Fibroblast of pulmonary artery (primary cell): ENCODE measurements at regions not wholly inside any gene's neighbourhood (a gene's known extent, or its start where the extent isn't known, plus 50 kb on each side); places are given as distances from the start of the nearest gene placed in this dataset.

Experiments
- DNase-seq: peaks from one replicate; pipeline ENCODE4 v3.0.0-alpha.2; 2010; ENCODE audit warnings: low read depth
- H3K4me3 ChIP-seq: replicated peaks from 2 replicates; pipeline ENCODE4 v1.5.1; 2011; ENCODE audit warnings: low read depth, mild to moderate bottlenecking, control low read depth, low read length, moderate library complexity
- CTCF ChIP-seq: IDR thresholded peaks from 2 replicates; pipeline ENCODE4 v1.5.1; 2011; ENCODE audit warnings: mild to moderate bottlenecking, control low read depth, low read length, inconsistent platforms; ENCODE audit errors: missing control alignments

DNA sequence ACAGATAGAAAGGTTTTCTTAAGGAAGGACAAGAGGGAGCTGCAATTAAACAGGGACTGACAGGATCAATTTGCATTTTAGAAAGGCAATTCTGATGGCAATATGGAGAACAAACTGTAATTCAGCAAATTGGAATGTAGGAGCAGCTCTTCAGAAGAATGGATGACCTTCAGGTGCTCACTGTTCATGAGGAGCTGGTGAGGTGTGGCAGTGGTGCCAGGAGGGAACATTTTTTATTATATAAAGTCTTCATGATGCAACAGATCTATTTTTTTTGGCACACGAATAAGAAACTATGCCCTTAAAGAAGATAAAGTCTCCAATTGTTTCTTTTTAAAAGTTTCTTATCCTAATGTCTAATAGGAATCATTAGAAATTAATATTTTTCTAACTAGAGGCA, 151.7 kb downstream of the SLC38A4 start:
- TF ChIP-seq CTCF: no peak
- DNase-seq: no peak
- no peak overlapping the region for H3K4me3 ChIP-seq

- no peak for TF ChIP-seq CTCF
- no peak overlapping the region for H3K4me3 ChIP-seq
- no peak for DNase-seq
Observed at GRCh38 chr12:46671102-46671501, 154.7 kb downstream of the SLC38A4 start.

DNA sequence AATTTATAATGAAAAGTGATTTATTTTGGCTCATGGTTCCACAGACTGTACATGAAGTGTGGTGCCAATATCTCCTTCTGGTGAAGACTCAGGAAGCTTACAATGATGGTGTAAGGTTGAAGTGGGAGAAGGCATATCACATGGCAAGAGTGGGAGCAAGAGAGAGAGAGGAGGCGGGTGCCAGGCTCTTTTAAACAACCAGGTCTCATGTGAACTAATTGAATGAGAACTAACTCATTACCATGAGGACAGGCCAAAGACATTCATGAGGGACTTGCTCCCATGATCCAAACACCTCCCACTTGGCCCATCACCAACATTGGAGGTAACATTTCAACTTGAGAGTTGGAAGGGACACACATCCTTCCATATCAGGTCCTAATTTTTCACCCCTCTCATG, 155.2 kb downstream of the SLC38A4 start:
- no peak for DNase-seq
- no peak for TF ChIP-seq CTCF
- no peak overlapping the region for H3K4me3 ChIP-seq

DNA sequence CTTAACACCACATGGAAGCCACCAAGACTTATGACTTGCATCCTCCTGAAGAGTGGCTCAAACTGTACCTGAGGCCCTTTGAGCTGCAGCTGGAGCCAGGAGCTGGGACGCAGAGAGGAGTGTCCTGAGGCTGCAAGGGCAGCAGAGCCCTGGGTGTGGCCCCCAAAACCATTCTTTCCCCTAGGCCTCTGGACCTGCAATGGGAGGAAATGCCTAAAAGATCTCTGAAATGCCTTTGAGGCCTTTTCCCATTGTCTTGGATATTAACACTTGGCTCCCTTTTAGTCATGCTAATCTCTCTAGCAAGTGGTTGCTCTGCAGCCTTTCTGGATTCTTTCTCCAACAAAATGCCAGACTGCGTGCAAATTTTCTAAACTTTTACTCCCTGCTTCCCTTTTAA, 156.1 kb downstream of the SLC38A4 start:
- H3K4me3 ChIP-seq: no peak overlapping the region
- no peak for TF ChIP-seq CTCF
- peak; percentile 29 for DNase-seq

DNA sequence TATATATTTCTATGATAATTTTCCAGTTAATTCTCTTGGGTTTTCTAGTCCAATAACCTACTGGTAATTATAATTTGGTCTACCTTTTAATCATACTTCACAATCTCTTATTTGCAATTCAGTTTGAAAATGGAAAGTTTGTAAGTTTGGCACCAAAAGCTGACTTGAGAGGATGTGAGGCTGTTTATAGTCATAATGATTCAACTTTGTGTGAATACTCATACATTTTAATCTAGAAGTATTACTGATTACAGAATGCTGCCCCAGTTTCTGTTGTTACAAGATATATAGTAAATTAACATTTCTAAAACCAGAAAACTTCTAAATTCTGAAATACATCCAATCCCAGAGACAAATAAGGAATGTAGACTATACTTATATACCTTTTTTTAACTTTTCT, 158.2 kb downstream of the SLC38A4 start:
- peak; percentile 37 for DNase-seq
- no peak overlapping the region for H3K4me3 ChIP-seq
- TF ChIP-seq CTCF: no peak

- DNase-seq: peak; percentile 86
- H3K4me3 ChIP-seq: no peak overlapping the region
- TF ChIP-seq CTCF: no peak
Observed at GRCh38 chr12:46664761-46665287, 161.0 kb downstream of the SLC38A4 start.

DNA sequence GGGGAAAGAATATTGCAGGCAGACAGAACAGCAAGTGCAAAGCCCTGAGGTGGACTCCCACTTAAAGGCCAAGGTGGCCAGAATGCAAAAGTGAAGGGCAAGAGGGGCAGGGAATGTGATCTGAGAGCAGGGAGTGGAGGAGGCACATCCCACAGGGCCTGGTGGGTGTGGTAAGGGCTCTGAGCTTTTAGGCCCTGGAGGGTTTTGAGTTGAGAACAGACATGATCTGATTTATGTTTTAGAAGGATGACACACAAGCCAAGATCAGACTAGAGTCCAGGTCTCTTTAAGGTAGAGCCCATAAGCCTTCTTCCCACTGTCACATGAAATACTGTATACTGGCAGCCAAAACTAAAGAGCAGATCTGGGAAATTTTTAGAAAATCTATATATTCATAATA, 162.5 kb downstream of the SLC38A4 start:
- no peak overlapping the region for H3K4me3 ChIP-seq
- DNase-seq: no peak
- TF ChIP-seq CTCF: no peak
